GM10266 (cell line): ENCODE measurements at regions not wholly inside any gene's neighbourhood (a gene's known extent, or its start where the extent isn't known, plus 50 kb on each side); places are given as distances from the start of the nearest gene placed in this dataset.

ENCODE experiments used
- DNase-seq: peaks from one replicate; pipeline ENCODE4 v3.0.0; 2012; ENCODE audit errors: extremely low spot score
- CTCF ChIP-seq: IDR thresholded peaks from 2 replicates; pipeline ENCODE4 v1.5.1; 2012; ENCODE audit warnings: mild to moderate bottlenecking, low read depth; ENCODE audit not compliant: control insufficient read depth, insufficient read depth; ENCODE audit errors: missing control alignments

GRCh38 chr6:74057326-74057725 is 361.3 kb downstream of the CD109 start:
- DNase-seq = no peak
- no peak for TF ChIP-seq CTCF

- no peak for DNase-seq
- TF ChIP-seq CTCF = no peak
Observed at GRCh38 chr6:74054190-74054589, 358.2 kb downstream of the CD109 start.

- no peak for DNase-seq
- TF ChIP-seq CTCF = no peak
Observed at GRCh38 chr6:74050921-74051320, 354.9 kb downstream of the CD109 start.

- no peak for DNase-seq
- TF ChIP-seq CTCF = no peak
Observed at GRCh38 chr6:74048387-74048786, 352.4 kb downstream of the CD109 start.

GRCh38 chr6:74044417-74045096 is 348.6 kb downstream of the CD109 start:
- DNase-seq = no peak
- no peak for TF ChIP-seq CTCF

- TF ChIP-seq CTCF = no peak
Observed at GRCh38 chr6:74041420-74041819, 345.4 kb downstream of the CD109 start.

GRCh38 chr6:74018825-74019224 is 322.8 kb downstream of the CD109 start:
- no peak for TF ChIP-seq CTCF
- no peak for DNase-seq

More at GRCh38 chr6:74041420-74041819, 345.4 kb downstream of the CD109 start:
- DNase-seq = no peak
